ENCODE measurements at regions not wholly inside any gene's neighbourhood (a gene's known extent, or its start where the extent isn't known, plus 50 kb on each side); places are given as distances from the start of the nearest gene placed in this dataset.

DNA sequence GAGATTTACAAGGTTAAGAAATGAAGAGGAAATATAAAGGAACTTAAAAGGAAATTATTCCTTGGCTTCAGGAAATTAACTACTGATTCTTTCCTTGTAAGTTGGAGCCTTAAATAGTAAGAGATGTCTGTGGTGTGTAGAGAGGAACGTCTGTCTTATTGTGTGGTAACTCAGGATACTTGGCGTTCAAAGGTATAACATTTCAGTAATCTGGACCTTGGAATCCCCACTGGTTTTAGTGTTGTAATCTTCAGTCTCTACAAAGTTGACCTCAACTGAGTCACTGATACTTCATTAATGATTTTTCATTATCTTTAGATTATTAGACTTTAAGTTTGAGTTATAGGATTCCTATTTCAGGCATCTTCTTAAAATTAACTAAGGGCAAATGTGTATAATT lies 79.1 kb upstream of the LSM6 start:
- no peak overlapping the region for H3K4me3 ChIP-seq
- no peaks in the 10 kb centered on the region for H3K4me1 ChIP-seq (ENCODE audit: insufficient read depth)
- no peak for DNase-seq
- H3K27ac ChIP-seq = no peak overlapping the region
- intact Hi-C loops (cut with DNase I) = no loop called here
- TF ChIP-seq POLR2A (IDR thresholded peaks at IDR 0.05) (no peak), EP300 (IDR thresholded peaks at IDR 0.05) (no peak)
- TF ChIP-seq, protein P1, sequence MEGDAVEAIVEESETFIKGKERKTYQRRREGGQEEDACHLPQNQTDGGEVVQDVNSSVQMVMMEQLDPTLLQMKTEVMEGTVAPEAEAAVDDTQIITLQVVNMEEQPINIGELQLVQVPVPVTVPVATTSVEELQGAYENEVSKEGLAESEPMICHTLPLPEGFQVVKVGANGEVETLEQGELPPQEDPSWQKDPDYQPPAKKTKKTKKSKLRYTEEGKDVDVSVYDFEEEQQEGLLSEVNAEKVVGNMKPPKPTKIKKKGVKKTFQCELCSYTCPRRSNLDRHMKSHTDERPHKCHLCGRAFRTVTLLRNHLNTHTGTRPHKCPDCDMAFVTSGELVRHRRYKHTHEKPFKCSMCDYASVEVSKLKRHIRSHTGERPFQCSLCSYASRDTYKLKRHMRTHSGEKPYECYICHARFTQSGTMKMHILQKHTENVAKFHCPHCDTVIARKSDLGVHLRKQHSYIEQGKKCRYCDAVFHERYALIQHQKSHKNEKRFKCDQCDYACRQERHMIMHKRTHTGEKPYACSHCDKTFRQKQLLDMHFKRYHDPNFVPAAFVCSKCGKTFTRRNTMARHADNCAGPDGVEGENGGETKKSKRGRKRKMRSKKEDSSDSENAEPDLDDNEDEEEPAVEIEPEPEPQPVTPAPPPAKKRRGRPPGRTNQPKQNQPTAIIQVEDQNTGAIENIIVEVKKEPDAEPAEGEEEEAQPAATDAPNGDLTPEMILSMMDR (IDR thresholded peaks at IDR 0.05) = no peak
- no peaks in the 10 kb centered on the region for H3K27me3 ChIP-seq
- no peaks in the 10 kb centered on the region for H3K36me3 ChIP-seq
- no peaks in the 10 kb centered on the region for H3K9me3 ChIP-seq
- WGBS, 3 donors = 68 to 79% (median 76%) methylated on average over 2 of the region's 2 CpGs

DNA sequence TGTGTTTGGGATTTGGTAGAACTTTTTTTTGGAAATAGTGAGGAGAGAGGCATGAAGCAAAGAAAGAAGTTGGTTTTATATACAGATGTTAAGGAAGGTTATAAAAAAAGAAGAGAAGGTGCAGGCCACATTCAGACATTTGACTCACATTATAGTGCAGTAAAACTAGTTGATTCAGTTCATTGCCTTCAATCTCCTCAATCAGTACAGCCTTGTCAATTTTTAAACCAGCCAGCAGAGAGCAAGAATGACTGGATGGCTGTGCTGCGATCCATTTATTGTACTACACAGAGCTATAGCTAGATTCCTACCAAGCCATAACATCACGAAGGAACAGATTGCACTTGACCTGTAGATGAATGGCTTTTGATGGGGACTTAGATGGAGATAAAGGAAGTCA lies 79.7 kb upstream of the LSM6 start:
- H3K27ac ChIP-seq = no peak overlapping the region
- no peak overlapping the region for H3K4me3 ChIP-seq
- WGBS, 3 donors = 91 to 96% (median 94%) methylated on average over 2 of the region's 2 CpGs
- H3K4me1 ChIP-seq (ENCODE audit: insufficient read depth) = no peaks in the 10 kb centered on the region
- no peak for DNase-seq
- no peaks in the 10 kb centered on the region for H3K9me3 ChIP-seq
- intact Hi-C loops (cut with DNase I) = no loop called here
- H3K27me3 ChIP-seq = no peaks in the 10 kb centered on the region
- TF ChIP-seq, protein P1 (IDR thresholded peaks at IDR 0.05) = no peak
- TF ChIP-seq POLR2A (IDR thresholded peaks at IDR 0.05) = no peak
- no peak for TF ChIP-seq EP300 (IDR thresholded peaks at IDR 0.05)
- H3K36me3 ChIP-seq = no peaks in the 10 kb centered on the region

DNA sequence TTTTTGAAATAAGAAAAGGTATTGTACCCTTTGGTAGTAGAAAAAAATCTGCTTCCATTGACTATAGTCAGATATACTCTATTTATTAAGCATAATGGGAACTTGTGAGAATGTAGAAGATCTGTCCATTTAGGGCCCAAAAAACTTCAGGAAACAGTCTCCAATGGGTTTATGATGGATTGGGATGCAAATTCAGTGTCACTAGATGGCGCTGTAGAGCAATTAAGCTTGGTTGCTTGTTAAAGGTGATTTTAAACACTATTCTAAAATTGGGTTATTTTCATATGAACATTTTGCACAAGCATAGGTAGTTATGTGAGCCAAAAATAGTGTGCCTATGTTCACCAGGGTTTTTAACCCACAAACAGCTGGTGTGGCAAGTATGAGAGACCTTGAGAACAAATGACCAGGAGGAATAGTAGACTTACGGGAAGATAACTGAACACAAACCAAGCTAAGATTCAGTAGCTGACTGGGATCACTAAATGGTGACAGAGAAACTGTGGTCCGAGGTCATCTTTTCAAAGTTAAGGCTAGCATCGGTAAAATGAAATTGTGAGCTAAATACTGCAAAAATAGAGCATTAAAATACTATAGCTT lies 80.3 kb upstream of the LSM6 start:
- peak in 1 of 5 donors; percentile 36 for DNase-seq
- intact Hi-C loops (cut with DNase I) = no loop called here
- WGBS, 3 donors = 57 to 60% (median 58%) methylated on average over 4 of the region's 4 CpGs
- H3K36me3 ChIP-seq = no peaks in the 10 kb centered on the region
- H3K27me3 ChIP-seq = no peaks in the 10 kb centered on the region
- H3K27ac ChIP-seq = no peak overlapping the region
- no peaks in the 10 kb centered on the region for H3K4me1 ChIP-seq (ENCODE audit: insufficient read depth)
- TF ChIP-seq, protein P1 (IDR thresholded peaks at IDR 0.05) = peak in 2 of 3 donors; percentile 22 to 41
- no peak for TF ChIP-seq EP300 (IDR thresholded peaks at IDR 0.05)
- H3K9me3 ChIP-seq = no peaks in the 10 kb centered on the region
- H3K4me3 ChIP-seq = no peak overlapping the region

DNA sequence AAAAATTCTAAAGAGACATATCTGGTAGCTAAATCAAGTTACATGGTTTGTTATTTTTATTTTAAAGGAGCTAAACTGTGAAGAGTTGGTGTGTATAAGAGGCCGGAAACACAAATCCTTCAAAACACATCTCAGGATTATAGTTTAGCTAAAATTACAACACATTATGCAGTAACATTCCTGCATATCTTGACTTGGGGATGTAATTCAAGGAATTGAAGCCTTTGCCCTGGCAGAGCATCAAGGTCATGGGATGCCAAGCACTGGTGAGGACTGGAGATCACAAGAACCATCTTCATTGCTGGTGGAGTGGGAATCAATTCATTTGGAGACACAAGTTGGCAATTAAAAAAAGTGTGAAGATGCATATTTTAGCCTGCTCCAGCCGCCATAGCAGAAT lies 86.8 kb upstream of the LSM6 start:
- H3K4me1 ChIP-seq (ENCODE audit: insufficient read depth) = no peaks in the 10 kb centered on the region
- H3K36me3 ChIP-seq = no peaks in the 10 kb centered on the region
- intact Hi-C loops (cut with DNase I) = no loop called here
- no peak for DNase-seq
- H3K27ac ChIP-seq = no peak overlapping the region
- TF ChIP-seq, protein P1 (IDR thresholded peaks at IDR 0.05) = no peak
- TF ChIP-seq EP300 (IDR thresholded peaks at IDR 0.05) (no peak), POLR2A (IDR thresholded peaks at IDR 0.05) (no peak)
- H3K27me3 ChIP-seq = no peaks in the 10 kb centered on the region
- H3K4me3 ChIP-seq = no peak overlapping the region
- no peaks in the 10 kb centered on the region for H3K9me3 ChIP-seq
- WGBS, 3 donors = 91 to 96% (median 93%) methylated on average over 2 of the region's 2 CpGs

Measured in ovary (tissue), 7 donors.